WTC11 (cell line): ENCODE measurements at regions not wholly inside any gene's neighbourhood (a gene's known extent, or its start where the extent isn't known, plus 50 kb on each side); places are given as distances from the start of the nearest gene placed in this dataset.

Source experiments
- ELF4 ChIP-seq: sonication (generic); formaldehyde crosslinking; IDR thresholded peaks from 2 replicates; pipeline ENCODE4 v1.8.1; 2022; ENCODE audit warnings: low read depth, mild to moderate bottlenecking, moderate library complexity, missing genetic modification reagents
- FOXJ3 ChIP-seq: sonication (generic); formaldehyde crosslinking; IDR thresholded peaks from 2 replicates; pipeline ENCODE4 v1.9.0; 2021; ENCODE audit warnings: missing genetic modification reagents, mild to moderate bottlenecking, borderline replicate concordance
- FOXK1 ChIP-seq: sonication (generic); formaldehyde crosslinking; IDR thresholded peaks from 2 replicates; pipeline ENCODE4 v1.8.0; 2022; ENCODE audit warnings: mild to moderate bottlenecking, moderate library complexity, missing genetic modification reagents
- JUN ChIP-seq: sonication (generic); formaldehyde crosslinking; IDR thresholded peaks from 2 replicates; pipeline ENCODE4 v1.8.0; 2023; ENCODE audit warnings: mild to moderate bottlenecking, missing genetic modification reagents
- KAT7 ChIP-seq: sonication (generic); formaldehyde crosslinking; IDR thresholded peaks from 2 replicates; pipeline ENCODE4 v1.8.1; 2023; ENCODE audit warnings: missing genetic modification reagents, mild to moderate bottlenecking, borderline replicate concordance
- NR3C1 ChIP-seq: sonication (generic); formaldehyde crosslinking; conservative IDR thresholded peaks from 2 replicates; pipeline ENCODE4 v1.8.1; 2023; ENCODE audit warnings: low read depth, mild to moderate bottlenecking, missing genetic modification reagents
- TEAD1 ChIP-seq: sonication (generic); formaldehyde crosslinking; IDR thresholded peaks from 2 replicates; pipeline ENCODE4 v1.8.0; 2022; ENCODE audit warnings: mild to moderate bottlenecking, missing genetic modification reagents
- TEAD4 ChIP-seq: sonication (generic); formaldehyde crosslinking; IDR thresholded peaks from 2 replicates; pipeline ENCODE4 v1.8.0; 2022; ENCODE audit warnings: mild to moderate bottlenecking, missing genetic modification reagents
- ZNF121 ChIP-seq: sonication (generic); formaldehyde crosslinking; IDR thresholded peaks from 2 replicates; pipeline ENCODE4 v1.8.0; 2023; ENCODE audit warnings: missing genetic modification reagents
- ZNF263 ChIP-seq: sonication (generic); formaldehyde crosslinking; IDR thresholded peaks from 2 replicates; pipeline ENCODE4 v1.8.1; 2022; ENCODE audit warnings: low read depth, mild to moderate bottlenecking, moderate library complexity, missing genetic modification reagents
- TF ChIP-seq, protein P1 (sequence below): fragments of 200-600 bp; IDR thresholded peaks from 2 replicates; pipeline ENCODE4 v1.8.0; 2022; ENCODE audit warnings: antibody characterized with exemption
- TF ChIP-seq, protein P2 (sequence below): sonication (generic); formaldehyde crosslinking; IDR thresholded peaks from 2 replicates; pipeline ENCODE4 v1.8.0; 2022; ENCODE audit warnings: mild to moderate bottlenecking, missing genetic modification reagents
- TF ChIP-seq, protein P3 (sequence below): sonication (generic); formaldehyde crosslinking; IDR thresholded peaks from 2 replicates; pipeline ENCODE4 v1.8.0; 2022; ENCODE audit warnings: mild to moderate bottlenecking, missing genetic modification reagents
- TF ChIP-seq, protein P4 (sequence below): sonication (generic); formaldehyde crosslinking; IDR thresholded peaks from 2 replicates; pipeline ENCODE4 v1.8.0; 2023; ENCODE audit warnings: missing genetic modification reagents

DNA sequence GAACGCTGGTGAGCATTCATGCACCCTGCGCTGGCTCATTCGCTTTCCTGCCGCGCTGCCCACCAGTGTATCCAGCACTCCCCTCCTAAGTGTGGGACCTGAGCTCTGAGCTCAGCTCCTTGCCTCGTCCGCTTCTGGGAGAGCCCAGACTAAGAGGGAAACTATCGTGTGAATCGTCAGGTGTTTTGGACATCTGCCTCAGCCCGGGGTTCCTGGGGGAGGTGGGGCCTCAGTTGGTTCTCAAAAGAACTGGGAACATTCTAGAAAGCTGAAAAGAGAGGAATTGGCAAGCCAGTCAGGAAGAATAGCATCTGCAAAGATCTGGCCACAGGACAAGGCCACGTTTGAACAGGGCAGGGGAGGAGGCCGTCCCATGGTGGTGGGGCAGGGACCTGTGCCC lies 205.4 kb upstream of the CIBAR2 start:
- TF ChIP-seq, protein P1, sequence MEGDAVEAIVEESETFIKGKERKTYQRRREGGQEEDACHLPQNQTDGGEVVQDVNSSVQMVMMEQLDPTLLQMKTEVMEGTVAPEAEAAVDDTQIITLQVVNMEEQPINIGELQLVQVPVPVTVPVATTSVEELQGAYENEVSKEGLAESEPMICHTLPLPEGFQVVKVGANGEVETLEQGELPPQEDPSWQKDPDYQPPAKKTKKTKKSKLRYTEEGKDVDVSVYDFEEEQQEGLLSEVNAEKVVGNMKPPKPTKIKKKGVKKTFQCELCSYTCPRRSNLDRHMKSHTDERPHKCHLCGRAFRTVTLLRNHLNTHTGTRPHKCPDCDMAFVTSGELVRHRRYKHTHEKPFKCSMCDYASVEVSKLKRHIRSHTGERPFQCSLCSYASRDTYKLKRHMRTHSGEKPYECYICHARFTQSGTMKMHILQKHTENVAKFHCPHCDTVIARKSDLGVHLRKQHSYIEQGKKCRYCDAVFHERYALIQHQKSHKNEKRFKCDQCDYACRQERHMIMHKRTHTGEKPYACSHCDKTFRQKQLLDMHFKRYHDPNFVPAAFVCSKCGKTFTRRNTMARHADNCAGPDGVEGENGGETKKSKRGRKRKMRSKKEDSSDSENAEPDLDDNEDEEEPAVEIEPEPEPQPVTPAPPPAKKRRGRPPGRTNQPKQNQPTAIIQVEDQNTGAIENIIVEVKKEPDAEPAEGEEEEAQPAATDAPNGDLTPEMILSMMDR, result no peak
- TF ChIP-seq ZNF121 (CRISPR knock-in tag), result no peak
- no peak for TF ChIP-seq KAT7 (CRISPR knock-in tag)
- TF ChIP-seq TEAD1 (CRISPR knock-in tag), result no peak
- TF ChIP-seq JUN (CRISPR knock-in tag), result no peak
- no peak for TF ChIP-seq TEAD4 (CRISPR knock-in tag)
- no peak for TF ChIP-seq NR3C1 (CRISPR knock-in tag)
- TF ChIP-seq, protein P2, sequence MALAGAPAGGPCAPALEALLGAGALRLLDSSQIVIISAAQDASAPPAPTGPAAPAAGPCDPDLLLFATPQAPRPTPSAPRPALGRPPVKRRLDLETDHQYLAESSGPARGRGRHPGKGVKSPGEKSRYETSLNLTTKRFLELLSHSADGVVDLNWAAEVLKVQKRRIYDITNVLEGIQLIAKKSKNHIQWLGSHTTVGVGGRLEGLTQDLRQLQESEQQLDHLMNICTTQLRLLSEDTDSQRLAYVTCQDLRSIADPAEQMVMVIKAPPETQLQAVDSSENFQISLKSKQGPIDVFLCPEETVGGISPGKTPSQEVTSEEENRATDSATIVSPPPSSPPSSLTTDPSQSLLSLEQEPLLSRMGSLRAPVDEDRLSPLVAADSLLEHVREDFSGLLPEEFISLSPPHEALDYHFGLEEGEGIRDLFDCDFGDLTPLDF (CRISPR knock-in tag), result no peak
- TF ChIP-seq ELF4 (CRISPR knock-in tag), result no peak
- TF ChIP-seq, protein P3, sequence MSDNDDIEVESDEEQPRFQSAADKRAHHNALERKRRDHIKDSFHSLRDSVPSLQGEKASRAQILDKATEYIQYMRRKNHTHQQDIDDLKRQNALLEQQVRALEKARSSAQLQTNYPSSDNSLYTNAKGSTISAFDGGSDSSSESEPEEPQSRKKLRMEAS (CRISPR knock-in tag), result no peak
- TF ChIP-seq, protein P4, sequence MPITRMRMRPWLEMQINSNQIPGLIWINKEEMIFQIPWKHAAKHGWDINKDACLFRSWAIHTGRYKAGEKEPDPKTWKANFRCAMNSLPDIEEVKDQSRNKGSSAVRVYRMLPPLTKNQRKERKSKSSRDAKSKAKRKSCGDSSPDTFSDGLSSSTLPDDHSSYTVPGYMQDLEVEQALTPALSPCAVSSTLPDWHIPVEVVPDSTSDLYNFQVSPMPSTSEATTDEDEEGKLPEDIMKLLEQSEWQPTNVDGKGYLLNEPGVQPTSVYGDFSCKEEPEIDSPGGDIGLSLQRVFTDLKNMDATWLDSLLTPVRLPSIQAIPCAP (CRISPR knock-in tag), result no peak
- TF ChIP-seq FOXJ3 (CRISPR knock-in tag), result no peak
- TF ChIP-seq FOXK1 (CRISPR knock-in tag), result no peak
- no peak for TF ChIP-seq ZNF263 (CRISPR knock-in tag)
